ENCODE measurements at regions not wholly inside any gene's neighbourhood (a gene's known extent, or its start where the extent isn't known, plus 50 kb on each side); places are given as distances from the start of the nearest gene placed in this dataset.

GRCh38 chr18:71899707-71900472 is 644.3 kb downstream of the CBLN2 start:
- no peak for TF ChIP-seq CTCF (IDR thresholded peaks at IDR 0.05)
- no peak for TF ChIP-seq POLR2A (IDR thresholded peaks at IDR 0.05)

All from tibial nerve (tissue), 3 donors.